ENCODE measurements at regions not wholly inside any gene's neighbourhood (a gene's known extent, or its start where the extent isn't known, plus 50 kb on each side); places are given as distances from the start of the nearest gene placed in this dataset.

DNA sequence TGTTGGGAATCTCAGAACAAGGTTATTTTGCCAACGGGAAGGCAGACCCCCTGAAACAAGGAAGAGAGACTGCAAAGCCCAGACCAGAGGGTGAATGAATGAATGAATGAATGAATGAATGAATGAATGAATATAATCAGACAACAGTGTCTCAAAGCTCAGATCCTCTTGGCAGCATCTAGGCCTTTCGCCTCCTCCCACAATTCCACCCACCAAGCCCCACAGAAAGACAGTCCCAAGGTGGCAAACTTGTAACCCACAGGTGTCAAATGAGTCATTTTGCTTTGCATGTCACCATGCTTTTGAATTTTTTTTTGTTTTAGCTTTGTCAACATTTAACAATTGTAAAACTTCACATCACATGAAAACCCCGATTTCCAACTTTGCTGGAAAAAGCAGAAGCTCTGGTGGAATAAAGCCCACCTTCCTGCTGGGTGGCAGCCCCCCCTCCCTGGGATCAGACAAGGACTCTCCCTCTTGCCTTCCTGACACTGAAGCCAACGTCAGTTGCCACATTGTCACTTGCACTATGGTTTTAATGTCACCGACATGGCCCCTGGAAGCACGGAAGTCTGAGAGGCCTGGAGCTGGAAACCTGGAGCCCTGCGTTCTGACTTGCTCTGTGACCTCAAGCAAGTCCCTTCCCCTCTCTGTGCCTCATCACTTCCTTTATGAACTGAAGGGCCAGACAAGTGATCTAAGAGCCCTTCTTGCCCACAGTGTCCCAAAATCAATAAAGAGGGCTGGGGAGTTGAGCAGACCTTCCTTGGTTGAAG lies 134.6 kb upstream of the RUNX3 start:
- TF ChIP-seq CTCF (IDR thresholded peaks at IDR 0.05; ENCODE audit: insufficient read depth, low read depth, low read length, missing control alignments) = no peak
- H3K4me3 ChIP-seq (ENCODE audit: low read length) = no peak overlapping the region
- no peak for DNase-seq (ENCODE audit: low read depth)

DNA sequence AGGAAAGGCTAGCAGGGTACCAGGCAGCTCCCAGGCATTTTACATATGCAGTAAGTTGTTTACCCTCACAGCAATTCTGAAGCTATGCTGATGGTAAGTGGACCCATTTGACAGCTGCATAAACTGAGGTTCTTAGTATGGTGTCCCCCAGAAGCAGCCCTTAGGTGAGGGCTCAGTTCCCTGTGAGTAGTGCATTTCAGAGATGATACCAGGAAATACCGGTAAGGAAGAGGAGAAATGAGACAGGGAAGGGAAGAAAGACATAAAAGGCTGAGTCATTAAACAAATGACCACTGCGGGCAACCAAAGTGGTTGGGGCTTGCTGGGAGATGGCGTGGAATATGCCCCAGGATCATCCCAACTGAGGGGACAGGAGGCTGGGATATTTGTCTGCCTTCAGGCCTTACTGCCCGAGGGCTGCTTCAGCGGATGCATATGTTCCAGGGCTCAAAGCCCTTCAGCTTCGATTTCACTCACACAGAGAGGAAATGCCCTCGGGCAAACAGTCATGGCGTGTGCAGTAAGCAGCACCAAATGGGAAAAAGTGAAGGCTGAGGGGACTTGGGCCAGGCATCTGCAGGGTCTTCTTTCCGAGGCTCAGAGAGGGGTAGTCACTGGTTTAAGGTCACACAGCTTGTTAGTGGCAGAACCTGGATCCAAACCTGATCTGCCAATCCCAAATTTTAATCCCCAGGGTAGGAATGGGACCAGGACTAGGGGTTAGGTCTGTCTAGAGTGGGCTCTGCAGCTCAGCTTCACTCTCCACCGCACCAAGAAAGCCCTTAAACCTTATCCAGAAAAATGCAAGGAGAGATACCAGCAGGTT lies 133.7 kb upstream of the RUNX3 start:
- TF ChIP-seq CTCF (IDR thresholded peaks at IDR 0.05; ENCODE audit: insufficient read depth, low read depth, low read length, missing control alignments) = no peak
- peak; percentile 40 for DNase-seq (ENCODE audit: low read depth)
- no peak overlapping the region for H3K4me3 ChIP-seq (ENCODE audit: low read length)

DNA sequence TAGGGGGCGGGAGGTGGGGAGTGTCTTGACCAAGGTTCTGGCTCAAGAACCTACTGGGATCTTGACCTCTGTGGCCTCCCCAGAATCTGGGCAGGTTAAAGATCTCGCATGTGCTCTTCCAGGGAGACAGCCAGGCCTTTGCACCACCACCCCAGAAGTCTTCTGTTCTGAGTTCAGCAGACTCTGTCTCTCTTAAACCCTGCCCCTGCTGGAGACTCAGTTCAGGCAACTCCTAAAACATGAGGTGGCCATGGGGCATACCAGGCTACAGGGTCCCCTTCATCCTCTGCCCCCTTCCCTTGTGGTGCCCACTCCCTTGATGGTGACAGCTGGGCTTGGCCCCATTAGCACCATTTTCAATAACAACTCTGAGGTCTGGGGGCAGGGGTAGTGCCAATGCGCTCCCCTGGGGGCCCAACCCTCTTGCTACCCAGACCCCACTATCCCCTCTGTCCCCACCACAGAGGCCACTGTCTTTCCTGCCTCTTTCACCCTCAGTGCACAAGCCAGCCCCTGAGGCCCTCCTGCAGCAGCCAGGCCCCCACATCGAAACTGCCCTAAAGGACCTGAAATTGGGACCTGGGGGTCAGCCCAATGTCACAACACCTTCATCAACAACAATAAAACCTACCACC lies 132.7 kb upstream of the RUNX3 start:
- no peak overlapping the region for H3K4me3 ChIP-seq (ENCODE audit: low read length)
- TF ChIP-seq CTCF (IDR thresholded peaks at IDR 0.05; ENCODE audit: insufficient read depth, low read depth, low read length, missing control alignments) = no peak
- DNase-seq (ENCODE audit: low read depth) = no peak

GRCh38 chr1:25061261-25061995 lies 131.4 kb upstream of the RUNX3 start:
- no peak overlapping the region for H3K4me3 ChIP-seq (ENCODE audit: low read length)
- no peak for DNase-seq (ENCODE audit: low read depth)
- no peak for TF ChIP-seq CTCF (IDR thresholded peaks at IDR 0.05; ENCODE audit: insufficient read depth, low read depth, low read length, missing control alignments)

- no peak for TF ChIP-seq CTCF (IDR thresholded peaks at IDR 0.05; ENCODE audit: insufficient read depth, low read depth, low read length, missing control alignments)
- DNase-seq (ENCODE audit: low read depth) = no peak
- H3K4me3 ChIP-seq (ENCODE audit: low read length) = no peak overlapping the region
These were observed 127.1 kb upstream of the RUNX3 start for GRCh38 chr1:25057188-25057587.

GRCh38 chr1:25056536-25056935 lies 126.5 kb upstream of the RUNX3 start:
- no peak overlapping the region for H3K4me3 ChIP-seq (ENCODE audit: low read length)
- no peak for TF ChIP-seq CTCF (IDR thresholded peaks at IDR 0.05; ENCODE audit: insufficient read depth, low read depth, low read length, missing control alignments)
- DNase-seq (ENCODE audit: low read depth) = no peak
